Fibroblast of upper back skin (primary cell): ENCODE measurements at regions not wholly inside any gene's neighbourhood (a gene's known extent, or its start where the extent isn't known, plus 50 kb on each side); places are given as distances from the start of the nearest gene placed in this dataset.

Source experiments
- DNase-seq: peaks from one replicate; pipeline ENCODE4 v3.0.0-alpha.2; 2013

- no peak for DNase-seq
Measured at GRCh38 chr14:29126865-29127264, 360.3 kb downstream of the FOXG1 start.

GRCh38 chr14:29140016-29140415 lies 373.4 kb downstream of the FOXG1 start:
- DNase-seq = no peak

GRCh38 chr14:29144621-29145020 lies 378.0 kb downstream of the FOXG1 start:
- peak; percentile 98 for DNase-seq

GRCh38 chr14:29148221-29148620 lies 381.6 kb downstream of the FOXG1 start:
- no peak for DNase-seq

GRCh38 chr14:29149798-29150197 lies 383.2 kb downstream of the FOXG1 start:
- no peak for DNase-seq

GRCh38 chr14:29150659-29151058 lies 384.1 kb downstream of the FOXG1 start:
- DNase-seq = no peak

- no peak for DNase-seq
Measured at GRCh38 chr14:29156096-29156495, 389.5 kb downstream of the FOXG1 start.

- no peak for DNase-seq
Measured at GRCh38 chr14:29161593-29161992, 395.0 kb downstream of the FOXG1 start.

- DNase-seq = no peak
Measured at GRCh38 chr14:29163109-29163508, 396.5 kb downstream of the FOXG1 start.

- no peak for DNase-seq
Measured at GRCh38 chr14:29165431-29165830, 398.8 kb downstream of the FOXG1 start.

GRCh38 chr14:29166507-29166906 lies 399.9 kb downstream of the FOXG1 start:
- no peak for DNase-seq

GRCh38 chr14:29168149-29168548 lies 401.6 kb downstream of the FOXG1 start:
- DNase-seq = no peak

GRCh38 chr14:29169408-29169807 lies 402.8 kb downstream of the FOXG1 start:
- DNase-seq = no peak

GRCh38 chr14:29175706-29176105 lies 409.1 kb downstream of the FOXG1 start:
- DNase-seq = no peak

GRCh38 chr14:29176876-29177275 lies 410.3 kb downstream of the FOXG1 start:
- no peak for DNase-seq

GRCh38 chr14:29178971-29179370 lies 412.4 kb downstream of the FOXG1 start:
- no peak for DNase-seq

- no peak for DNase-seq
Measured at GRCh38 chr14:29191092-29191491, 424.5 kb downstream of the FOXG1 start.

- DNase-seq = no peak
Measured at GRCh38 chr14:29197557-29197956, 431.0 kb downstream of the FOXG1 start.

- DNase-seq = no peak
Measured at GRCh38 chr14:29205658-29206057, 439.1 kb downstream of the FOXG1 start.

GRCh38 chr14:29215853-29216252 lies 449.3 kb downstream of the FOXG1 start:
- DNase-seq = peak; percentile 36

- DNase-seq = no peak
Measured at GRCh38 chr14:29216268-29217232, 450.0 kb downstream of the FOXG1 start.

- no peak for DNase-seq
Measured at GRCh38 chr14:29217813-29218450, 451.3 kb downstream of the FOXG1 start.

GRCh38 chr14:29220072-29220471 lies 453.5 kb downstream of the FOXG1 start:
- DNase-seq = no peak

GRCh38 chr14:29220566-29220965 lies 454.0 kb downstream of the FOXG1 start:
- no peak for DNase-seq
